ENCODE measurements at regions not wholly inside any gene's neighbourhood (a gene's known extent, or its start where the extent isn't known, plus 50 kb on each side); places are given as distances from the start of the nearest gene placed in this dataset.

DNA sequence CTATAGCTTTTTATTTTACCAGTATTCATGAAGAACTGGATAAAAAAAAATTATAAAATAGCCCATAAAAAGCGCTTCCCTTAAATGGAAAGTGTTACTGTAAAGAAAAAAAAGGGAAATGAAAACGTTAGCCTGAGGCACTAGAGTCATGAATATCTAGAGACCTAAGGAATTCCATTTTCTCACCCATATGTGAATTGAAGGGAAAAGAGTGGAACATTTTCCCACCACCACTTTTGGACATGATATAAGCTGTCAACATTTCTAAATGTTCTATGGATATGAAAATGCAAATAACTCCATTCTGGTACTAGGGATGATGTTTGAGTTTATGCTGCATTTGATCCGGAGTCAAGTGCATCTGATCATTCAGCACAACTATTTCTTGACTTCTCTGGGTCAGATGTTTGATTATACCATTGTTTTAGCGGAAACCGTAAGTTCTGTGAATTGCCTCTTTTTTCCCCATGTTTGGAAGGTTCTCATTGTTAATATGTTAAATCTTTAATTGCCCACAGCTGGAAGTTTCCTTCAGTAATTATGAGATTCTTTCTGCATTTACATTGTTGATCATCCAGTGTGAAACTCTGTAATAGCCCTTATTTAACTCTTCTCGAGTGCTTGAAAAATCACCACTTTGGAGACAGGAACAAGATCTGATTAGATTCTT is 467.4 kb upstream of the SEMA6A start:
- no peaks in the 10 kb centered on the region for H3K36me3 ChIP-seq
- DNase-seq: no peak
- TF ChIP-seq POLR2AphosphoS5 (IDR thresholded peaks at IDR 0.05): no peak
- TF ChIP-seq POLR2A (IDR thresholded peaks at IDR 0.05): no peak
- TF ChIP-seq, protein P1, sequence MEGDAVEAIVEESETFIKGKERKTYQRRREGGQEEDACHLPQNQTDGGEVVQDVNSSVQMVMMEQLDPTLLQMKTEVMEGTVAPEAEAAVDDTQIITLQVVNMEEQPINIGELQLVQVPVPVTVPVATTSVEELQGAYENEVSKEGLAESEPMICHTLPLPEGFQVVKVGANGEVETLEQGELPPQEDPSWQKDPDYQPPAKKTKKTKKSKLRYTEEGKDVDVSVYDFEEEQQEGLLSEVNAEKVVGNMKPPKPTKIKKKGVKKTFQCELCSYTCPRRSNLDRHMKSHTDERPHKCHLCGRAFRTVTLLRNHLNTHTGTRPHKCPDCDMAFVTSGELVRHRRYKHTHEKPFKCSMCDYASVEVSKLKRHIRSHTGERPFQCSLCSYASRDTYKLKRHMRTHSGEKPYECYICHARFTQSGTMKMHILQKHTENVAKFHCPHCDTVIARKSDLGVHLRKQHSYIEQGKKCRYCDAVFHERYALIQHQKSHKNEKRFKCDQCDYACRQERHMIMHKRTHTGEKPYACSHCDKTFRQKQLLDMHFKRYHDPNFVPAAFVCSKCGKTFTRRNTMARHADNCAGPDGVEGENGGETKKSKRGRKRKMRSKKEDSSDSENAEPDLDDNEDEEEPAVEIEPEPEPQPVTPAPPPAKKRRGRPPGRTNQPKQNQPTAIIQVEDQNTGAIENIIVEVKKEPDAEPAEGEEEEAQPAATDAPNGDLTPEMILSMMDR (IDR thresholded peaks at IDR 0.05): no peak
- TF ChIP-seq EP300 (IDR thresholded peaks at IDR 0.05): no peak
- no peaks in the 10 kb centered on the region for H3K9me3 ChIP-seq
- H3K4me3 ChIP-seq: no peak overlapping the region
- 58 to 72% (median 65%) methylated on average over 6 of the region's 6 CpGs for WGBS, 5 donors
- intact Hi-C loops (cut with DNase I; ENCODE audit: low total_unique reads): no loop called here
- no peaks in the 10 kb centered on the region for H3K4me1 ChIP-seq
- H3K27ac ChIP-seq: no peak overlapping the region
- no peaks in the 10 kb centered on the region for H3K27me3 ChIP-seq

DNA sequence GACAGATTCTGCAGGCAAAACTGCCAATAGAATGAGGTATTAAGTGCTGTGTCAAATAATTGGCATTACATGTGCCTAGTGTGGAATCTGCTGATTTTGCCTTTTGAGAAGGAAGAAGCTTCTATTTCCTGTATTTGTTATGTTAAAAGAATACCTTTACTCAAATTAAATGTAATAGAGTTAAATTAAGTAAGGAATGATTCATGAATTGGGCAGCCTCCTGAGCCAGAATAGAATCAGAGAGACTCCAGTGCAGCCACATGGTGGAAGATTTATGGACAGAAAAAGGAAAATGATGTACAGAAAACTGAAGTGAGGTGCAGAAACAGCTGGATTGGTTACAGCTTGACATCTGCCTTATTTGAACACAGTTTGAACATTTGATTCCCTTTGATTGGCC is 464.4 kb upstream of the SEMA6A start:
- Histone ChIP-seq H3K4me3 (no peak overlapping the region), H3K36me3 (no peaks in the 10 kb centered on the region), H3K4me1 (no peaks in the 10 kb centered on the region), H3K9me3 (no peaks in the 10 kb centered on the region), H3K27ac (no peak overlapping the region), H3K27me3 (no peaks in the 10 kb centered on the region)
- DNase-seq: no peak
- intact Hi-C loops (cut with DNase I; ENCODE audit: low total_unique reads): no loop called here
- TF ChIP-seq POLR2A (IDR thresholded peaks at IDR 0.05) (no peak), POLR2AphosphoS5 (IDR thresholded peaks at IDR 0.05) (no peak), EP300 (IDR thresholded peaks at IDR 0.05) (no peak)
- TF ChIP-seq, protein P1 (IDR thresholded peaks at IDR 0.05): no peak

DNA sequence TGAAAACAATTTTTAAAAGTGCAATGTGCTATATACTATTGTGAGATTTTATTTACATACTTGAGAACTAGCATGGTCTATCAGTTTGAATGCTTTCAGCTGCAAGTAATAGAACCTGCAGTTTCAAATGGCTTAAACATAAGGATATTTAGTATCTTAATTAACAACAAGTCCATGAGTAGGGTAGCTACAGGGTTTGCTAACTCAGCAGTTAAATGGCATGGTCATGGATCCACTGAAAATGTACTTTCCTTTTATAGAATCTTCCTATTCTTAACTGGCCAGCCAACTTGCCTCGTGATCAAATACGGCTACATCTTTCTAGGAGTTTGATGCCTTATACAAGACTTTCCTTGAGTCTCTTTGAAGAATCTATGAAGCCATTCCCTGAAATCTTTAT is 452.8 kb upstream of the SEMA6A start:
- Histone ChIP-seq H3K4me3 (no peak overlapping the region), H3K4me1 (no peaks in the 10 kb centered on the region), H3K27me3 (no peaks in the 10 kb centered on the region), H3K27ac (no peak overlapping the region), H3K9me3 (no peaks in the 10 kb centered on the region), H3K36me3 (no peaks in the 10 kb centered on the region)
- WGBS, 5 donors: 94 to 100% (median 96%) methylated on average over 2 of the region's 2 CpGs
- intact Hi-C loops (cut with DNase I; ENCODE audit: low total_unique reads): no loop called here
- no peak for TF ChIP-seq POLR2AphosphoS5 (IDR thresholded peaks at IDR 0.05)
- DNase-seq: no peak

DNA sequence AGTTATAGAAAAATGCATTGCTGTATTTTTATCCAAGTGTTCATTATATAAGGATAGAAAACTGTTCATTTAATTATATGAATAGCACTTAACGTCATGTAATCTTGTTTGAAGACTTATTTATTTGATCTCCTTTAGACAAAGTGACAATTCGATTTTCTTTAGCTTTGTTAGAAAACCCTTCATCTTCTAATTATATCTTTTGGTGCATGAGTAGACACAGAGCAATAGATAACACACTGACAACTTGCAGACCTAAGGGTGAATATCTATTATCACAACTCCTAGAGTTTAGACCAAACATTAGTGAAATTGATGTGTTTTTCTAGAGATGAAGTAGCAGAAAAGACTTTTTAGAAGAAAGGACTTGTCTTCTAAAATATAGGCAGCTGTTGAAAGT is 446.4 kb upstream of the SEMA6A start:
- 52 to 64% (median 56%) methylated on average over 2 of the region's 2 CpGs for WGBS, 5 donors

More for the DNA sequence above, 446.4 kb upstream of the SEMA6A start:
- Histone ChIP-seq H3K27ac (no peak overlapping the region), H3K9me3 (no peaks in the 10 kb centered on the region), H3K4me3 (no peak overlapping the region), H3K36me3 (no peaks in the 10 kb centered on the region), H3K4me1 (no peaks in the 10 kb centered on the region), H3K27me3 (no peaks in the 10 kb centered on the region)
- intact Hi-C loops (cut with DNase I; ENCODE audit: low total_unique reads): no loop called here
- TF ChIP-seq POLR2A (IDR thresholded peaks at IDR 0.05) (no peak), EP300 (IDR thresholded peaks at IDR 0.05) (no peak), POLR2AphosphoS5 (IDR thresholded peaks at IDR 0.05) (no peak)
- TF ChIP-seq, protein P1 (IDR thresholded peaks at IDR 0.05): no peak
- DNase-seq: no peak
